ENCODE measurements at regions not wholly inside any gene's neighbourhood (a gene's known extent, or its start where the extent isn't known, plus 50 kb on each side); places are given as distances from the start of the nearest gene placed in this dataset.

DNA sequence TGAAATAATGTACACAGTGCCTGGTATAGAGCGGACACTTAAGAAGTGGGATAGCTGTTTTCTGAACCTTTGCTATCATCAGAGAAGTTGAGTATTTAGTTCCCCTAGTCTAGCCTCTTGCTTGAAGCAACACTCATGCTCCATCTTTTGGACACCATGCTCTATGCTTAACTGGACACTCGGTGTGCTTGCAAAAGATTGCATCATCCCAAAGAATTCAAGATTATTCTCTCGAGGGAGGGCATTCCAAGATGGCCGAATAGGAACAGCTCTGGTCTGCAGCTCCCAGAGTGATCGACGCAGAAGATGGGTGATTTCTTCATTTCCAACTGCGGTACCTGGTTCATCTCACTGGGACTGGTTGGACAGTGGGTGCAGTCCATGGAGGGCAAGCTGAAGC is 143.9 kb upstream of the FSHR start:
- no peak for DNase-seq

DNA sequence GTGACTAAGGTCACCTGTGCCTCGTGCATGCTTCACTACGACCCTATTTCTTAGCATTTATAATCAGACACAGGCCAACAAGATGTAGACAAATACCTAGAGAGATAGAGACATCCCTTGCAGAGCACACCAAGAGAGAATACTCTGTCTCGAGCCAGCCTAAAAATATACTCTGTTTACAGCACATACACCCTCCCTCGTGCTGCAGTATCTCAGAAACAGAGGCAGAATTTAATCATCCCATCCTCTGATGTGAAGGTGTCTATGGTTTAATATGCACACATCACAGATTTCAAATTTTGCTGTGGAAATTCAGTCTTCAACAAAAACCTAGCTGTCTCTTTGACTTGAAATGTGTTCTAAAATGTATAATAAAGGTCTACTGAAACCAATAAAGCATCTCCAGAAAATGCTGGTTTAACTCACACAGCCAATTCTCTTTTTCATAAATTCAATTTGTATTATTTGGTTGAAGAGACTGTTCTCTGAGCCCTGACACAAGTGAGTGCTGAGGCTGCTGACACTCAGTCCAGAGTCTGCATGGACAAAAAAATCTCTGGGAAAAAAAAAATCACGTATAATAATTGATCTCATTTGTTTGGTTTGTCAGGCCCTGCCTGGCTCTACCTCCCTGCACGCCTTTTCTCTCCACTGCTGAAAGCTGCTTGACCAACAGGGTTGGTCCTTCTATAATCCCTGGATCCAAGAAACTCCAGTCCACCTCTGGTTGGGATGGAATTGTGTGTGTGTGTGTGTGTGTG is 142.0 kb upstream of the FSHR start:
- DNase-seq, result no peak

DNA sequence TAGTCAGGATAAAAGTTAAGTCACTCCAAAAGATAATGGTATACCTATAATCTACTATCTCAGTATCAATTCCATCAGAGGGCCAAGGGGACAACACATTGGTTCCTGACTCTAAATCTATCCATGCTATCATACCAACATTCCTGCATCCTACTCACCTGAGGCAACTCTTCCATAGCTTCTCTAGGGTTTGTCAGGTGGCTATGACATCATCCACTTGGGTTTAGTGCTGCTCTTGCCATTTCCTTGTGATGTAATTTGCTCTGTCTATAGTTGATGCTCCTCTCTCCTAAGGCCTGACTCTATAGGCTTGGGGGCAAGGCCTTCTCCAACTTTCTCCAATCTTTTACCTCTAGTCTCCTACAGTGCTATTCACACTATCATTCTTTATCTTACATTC is 139.9 kb upstream of the FSHR start:
- no peak for DNase-seq

DNA sequence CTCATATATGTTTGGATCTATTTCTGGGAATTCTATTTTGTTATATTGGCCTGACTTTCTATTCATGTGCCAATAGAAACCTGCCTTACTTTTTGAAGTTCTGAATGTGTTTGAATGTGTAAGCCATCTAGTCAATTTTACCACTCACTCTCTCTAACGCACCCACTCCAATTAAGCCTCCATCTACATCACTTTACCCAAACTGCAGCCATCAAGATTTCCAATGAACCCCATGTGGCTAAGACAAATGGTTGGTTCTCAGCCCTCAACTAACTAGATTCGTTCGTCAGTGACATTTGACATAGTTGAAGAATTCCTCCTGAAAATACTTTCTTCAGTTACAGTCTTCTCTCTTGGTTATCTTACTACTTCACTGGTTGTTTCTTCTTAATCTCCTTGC is 137.3 kb upstream of the FSHR start:
- no peak for DNase-seq

DNA sequence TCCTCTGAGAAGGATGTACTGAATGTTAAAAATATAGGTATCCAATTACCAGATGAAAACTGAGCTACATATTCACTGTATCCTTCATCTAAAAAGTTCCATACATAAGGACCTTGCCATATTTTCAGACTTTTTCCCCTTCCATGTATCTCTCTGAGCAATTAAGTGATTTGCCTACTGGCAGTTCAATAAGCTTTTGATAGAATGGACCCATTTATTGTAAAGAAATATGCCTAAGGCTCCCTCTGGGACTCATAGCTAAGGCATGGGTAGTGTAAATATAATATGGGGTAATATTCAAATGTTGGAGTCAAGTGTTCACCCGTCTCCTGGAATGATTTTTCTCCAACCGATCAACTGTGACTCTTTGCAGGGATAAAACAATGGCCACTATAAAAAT is 135.4 kb upstream of the FSHR start:
- DNase-seq, result no peak

DNA sequence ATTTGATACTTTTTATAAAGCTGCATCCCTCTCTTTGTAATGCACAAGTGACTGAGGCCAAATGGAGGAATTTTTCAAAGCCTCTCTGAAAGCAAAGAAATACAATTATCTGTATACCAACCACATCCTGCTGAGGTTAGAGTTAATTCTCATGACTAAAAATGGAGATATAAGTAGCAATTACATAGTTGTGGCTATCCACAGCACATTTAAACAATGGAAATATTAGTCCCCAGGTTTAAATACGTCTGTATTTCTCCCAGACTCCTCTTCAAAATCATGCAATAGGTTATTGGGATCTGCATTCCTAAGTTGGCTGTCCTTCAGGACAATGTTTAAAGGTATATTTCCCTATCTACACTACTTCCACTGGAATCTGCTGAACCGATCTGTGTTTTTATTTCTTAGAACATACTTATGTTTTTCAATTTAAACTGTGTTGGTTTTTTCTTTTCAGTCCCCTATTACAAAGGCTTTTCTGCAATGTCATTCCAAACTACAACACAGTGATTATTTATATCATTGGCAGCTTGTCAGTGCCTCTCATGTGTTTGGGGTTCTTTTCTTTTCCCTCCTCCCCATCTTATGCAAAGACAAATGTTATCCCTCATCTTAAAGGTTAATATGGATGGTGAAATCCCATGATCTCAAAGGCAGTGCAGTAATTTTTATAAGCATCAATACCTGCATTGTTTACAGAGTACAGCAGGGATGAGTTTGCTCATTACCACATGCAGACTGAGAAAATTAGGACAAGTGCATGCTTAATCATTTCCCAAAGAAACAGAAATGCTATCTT is 134.8 kb upstream of the FSHR start:
- no peak for DNase-seq

DNA sequence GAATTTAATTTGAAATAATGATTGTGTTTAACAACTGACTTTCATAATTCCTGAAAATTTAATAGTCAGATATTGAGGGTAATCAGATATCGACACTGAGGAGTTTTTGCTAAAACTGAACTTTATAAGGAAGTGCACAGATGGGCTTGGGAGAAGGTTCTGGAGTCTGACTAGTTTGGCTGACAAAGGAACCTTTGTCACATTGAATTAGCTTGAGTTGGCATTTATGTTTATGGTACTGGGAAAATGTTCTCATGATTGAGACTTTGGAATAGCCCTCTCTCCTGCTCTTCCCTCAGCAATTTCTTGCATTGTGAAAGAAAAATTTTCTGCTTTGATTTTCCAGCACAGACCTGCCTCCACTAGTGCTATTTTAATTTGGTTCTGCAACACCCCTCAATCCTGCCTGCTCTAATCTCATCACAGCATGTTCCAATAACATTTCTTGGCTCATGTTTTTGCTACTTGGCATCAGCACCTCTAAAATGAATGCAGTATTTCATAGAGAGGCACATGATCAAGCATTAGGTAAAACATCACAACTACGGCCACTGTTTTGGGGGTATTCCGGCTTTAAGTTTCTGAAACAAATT is 133.9 kb upstream of the FSHR start:
- DNase-seq, result no peak

DNA sequence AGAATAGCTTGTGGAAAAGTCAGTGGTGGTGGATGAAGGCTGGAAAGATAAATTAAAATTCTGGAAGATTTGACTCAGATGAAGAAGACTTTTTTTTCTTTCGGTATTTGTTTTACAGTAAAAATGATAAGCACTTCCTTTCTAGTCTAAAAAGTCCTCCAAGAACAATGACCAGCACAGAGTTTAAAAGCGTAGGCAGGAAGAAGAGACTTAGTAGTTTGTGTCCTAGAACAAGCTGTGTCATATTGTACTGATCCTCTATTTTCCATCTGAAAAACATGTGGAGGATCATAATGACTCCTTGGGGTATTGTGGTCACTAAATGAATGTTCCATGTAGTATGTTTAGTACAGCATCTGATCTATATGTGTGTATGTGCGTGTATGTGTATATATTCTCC is 132.4 kb upstream of the FSHR start:
- DNase-seq, result no peak

DNA sequence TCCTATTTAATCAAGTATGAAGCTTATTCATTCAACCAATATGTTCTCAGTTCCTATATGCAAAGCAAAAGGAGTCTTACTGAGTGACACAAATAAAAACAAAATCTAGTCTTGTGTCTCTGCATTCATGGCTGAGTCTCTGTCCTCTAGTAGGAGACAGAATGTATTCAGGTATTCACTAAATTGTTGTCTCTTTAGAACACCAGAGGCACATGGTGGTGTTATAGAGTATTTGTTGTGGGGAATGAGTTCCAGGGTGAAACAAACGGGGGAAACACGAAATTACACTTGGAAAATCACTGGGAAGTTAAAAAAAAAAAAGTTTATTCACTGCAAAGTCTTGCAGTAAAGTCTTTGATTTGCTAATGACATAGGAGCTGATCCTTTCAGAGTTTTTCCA is 131.7 kb upstream of the FSHR start:
- DNase-seq, result no peak

DNA sequence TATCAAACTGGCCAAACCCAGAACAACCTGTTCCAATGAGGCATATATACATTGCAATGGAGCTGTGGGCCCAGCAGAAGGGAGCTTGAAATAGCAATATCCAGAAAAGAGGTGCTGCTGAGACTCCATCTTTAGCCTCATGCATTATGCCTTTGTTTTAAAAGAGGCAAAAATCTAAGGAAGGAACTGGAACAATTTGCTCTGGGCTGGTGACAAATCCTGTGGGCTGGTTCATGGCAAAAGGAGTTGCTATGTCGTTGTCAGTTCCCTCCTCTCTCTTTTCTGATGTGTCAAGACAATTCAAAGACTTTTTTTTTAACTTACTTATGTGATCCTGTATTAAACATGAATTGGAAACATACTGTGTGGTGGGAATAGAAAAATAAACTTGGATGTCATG is 124.2 kb upstream of the FSHR start:
- no peak for DNase-seq

DNA sequence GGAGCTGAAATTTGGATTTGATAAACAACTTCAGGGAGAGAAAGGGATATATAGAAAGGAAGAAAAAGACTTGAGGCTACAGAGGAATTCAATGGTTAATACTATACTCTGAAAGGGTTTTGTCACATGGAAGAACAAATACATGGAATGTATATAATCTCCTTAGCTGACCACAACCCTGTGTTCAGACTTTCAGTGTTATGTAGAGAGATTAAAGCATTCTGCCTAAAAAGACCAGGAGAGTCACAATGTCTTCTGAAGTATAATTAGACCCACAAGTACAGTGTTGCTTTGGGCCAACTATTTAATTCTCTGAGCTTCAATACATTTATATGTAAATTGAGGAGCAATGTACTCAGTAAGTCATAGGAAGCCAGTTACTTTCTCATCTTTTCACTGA is 123.8 kb upstream of the FSHR start:
- no peak for DNase-seq

DNA sequence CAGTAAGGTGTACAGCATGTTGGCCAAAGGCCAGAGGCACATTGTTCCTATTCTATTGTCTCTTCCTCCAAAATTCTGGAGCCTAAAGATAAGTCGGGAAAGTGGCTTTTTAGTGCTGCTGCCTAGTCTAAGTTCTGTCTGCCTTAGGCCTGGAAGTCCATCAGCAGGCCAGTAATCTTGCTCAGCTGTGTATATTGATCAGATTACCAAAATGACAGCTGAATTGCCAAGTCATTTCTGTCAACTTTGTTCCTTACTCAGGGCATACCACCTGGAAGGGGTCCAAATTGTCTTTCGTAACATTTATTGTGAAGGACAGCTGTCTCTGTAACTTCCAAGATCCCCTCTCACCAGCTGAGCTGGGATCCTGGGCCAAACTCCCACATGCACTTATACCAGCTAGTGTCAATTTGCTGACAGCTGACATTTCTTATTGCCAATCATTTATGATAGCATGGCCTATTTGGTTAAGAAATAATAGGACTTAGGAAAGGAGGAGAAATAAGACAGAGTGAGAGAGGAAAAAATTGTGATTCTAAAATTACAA is 116.8 kb upstream of the FSHR start:
- no peak for DNase-seq

DNA sequence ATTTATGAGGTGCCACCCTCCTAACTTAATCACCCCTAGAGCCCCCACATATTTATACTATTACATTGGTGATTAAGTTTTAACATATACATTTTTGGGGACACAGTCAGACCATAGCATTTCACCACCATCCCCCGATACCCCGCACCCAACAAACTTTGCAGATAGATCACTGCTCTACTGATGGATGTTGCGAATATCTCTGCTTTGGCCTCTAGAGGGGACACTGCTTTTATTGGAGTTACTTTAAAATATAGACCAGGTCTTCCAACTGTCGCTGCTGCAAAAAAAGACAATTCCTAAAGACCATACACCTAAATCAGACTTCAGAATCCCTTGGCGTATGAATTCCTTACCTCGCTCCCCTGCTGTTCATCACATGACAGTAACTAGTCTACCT is 115.8 kb upstream of the FSHR start:
- no peak for DNase-seq

DNA sequence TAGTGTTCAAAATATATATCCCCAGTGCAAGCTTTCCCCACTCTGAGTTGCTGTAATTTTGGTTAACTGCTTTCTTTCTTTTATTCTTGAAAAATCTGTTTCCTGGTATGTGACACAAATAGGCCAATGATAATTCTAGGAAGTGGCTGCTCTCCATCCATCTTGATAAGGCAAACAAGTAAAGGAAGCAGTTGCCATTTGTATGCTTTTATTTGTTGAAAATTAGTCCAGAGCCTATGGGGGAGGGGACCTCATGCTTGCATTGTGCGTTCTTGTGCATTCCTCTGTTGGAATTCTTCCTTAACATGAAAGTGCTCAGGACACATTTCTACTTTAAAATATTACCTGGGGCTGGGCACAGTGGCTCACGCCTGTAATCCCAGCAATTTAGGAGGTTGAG is 111.2 kb upstream of the FSHR start:
- DNase-seq, result no peak

DNA sequence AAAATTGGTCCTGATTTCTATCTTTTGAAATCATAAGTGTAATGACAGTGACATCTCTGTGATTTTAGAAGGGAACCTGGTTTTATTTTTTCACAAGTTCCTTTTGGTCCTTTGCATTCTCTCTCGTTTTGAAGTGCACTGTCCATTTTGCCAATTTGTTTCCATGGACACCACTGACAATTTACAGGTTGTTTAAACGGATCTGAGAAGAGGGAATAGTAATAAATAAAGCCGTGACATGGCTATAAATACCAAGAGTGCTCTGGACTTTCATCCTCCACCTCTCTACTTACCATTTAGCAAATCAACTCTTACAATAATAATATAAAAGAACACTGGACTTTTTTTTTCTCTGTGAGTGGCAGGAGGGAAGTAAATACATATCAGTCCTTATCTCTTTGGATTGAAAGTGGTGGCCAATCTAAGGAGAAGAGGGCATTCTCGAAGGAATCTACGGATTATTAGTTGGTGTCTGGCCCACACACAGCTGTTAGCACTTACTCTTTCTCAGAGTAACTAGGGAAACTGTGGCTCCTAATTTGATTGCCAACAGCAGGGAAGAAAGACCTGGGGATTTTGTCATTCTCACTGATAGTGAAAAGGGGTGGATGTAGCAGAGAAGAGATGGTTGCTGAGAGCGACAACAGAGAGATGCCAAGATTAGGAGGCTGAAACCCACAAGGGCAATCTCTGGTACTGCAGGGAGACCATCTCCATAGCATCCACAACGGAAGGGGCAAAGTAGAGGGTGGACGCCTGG is 108.7 kb upstream of the FSHR start:
- no peak for DNase-seq

DNA sequence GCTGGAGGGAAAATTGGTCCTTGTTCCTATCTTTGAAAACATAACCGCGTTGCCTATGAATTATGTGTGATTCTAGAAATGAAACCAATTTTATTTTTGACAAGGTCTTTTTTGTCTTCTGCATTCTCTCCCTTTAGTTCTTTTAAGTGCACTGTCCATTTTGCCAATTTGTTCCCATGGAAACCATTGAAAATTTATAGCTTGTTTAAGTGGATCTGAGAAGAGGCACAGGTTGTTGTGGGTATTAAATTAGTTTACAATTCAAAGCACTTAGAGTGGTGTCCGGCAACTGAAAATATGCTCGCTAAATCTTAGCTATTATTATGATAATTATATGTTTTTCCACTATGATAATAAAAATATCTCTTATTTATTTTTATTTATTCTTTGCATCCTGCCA is 107.5 kb upstream of the FSHR start:
- no peak for DNase-seq

DNA sequence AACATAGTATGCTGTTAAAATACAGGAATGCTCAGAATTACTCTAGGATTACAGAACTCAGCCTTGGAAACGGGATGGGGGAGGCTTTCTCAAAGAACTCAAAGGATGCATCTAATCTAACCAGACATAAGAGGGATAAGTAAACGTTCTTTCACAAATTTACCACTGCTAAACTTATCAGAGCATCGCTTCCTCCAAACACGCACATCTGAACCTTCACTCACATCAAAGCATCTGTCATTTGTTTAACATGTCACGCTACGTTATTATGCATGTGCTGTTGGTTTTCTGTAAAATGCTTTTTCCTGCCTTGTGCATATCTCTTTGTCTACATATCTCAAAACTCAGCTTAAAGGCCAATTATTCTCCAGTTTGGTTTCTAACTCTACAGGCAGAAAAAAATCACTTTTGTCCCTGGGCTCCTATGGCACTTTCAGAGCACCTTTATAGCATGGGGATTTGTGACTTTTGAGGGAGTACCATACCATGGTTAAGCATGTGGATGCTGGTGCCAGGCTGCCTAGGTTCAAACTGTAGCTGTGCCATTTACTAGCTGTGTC is 106.7 kb upstream of the FSHR start:
- no peak for DNase-seq

DNA sequence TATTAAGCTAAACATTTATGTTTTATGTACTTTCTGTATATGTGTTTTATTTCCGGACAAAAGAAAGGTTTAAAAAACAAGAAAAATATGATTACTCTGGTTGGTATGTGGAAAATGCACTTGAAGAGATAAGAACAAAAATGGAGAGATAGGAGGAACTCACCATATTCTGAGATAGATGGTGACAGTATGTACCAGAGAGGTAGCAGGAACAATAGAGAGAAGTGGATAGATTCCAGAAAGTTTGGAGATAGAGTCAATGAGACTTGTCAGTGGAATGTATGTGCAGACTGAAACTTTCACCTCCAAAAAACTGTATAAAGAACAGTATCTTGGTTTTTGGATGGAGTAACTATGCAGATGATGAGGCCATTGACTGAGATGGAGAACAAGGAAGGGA is 105.6 kb upstream of the FSHR start:
- no peak for DNase-seq

DNA sequence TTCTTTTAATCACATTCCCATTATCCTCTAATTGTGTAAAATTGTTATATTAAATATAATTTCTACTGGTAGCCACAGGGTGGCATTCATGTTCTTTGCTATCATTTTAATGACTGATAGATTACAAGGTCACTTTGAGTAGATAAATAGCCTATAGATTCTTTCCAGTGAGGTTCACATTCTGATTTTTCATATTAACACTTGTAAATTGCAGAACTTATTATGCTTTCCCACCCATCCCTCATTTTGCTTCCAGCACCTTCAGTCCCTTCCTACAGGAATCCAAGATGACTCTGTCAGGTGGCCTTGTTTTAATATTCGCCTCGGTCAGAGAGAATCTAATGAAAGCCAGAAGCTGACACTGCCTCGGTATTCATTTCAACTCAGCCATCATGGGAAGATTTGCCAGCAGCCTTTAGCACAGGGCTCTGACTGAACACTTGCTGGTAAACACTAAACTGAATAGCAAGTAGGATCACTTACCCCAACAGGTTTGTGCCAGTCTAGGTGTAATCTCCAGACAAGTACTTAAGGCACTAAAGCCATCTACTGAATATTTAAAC is 101.2 kb upstream of the FSHR start:
- DNase-seq, result no peak

DNA sequence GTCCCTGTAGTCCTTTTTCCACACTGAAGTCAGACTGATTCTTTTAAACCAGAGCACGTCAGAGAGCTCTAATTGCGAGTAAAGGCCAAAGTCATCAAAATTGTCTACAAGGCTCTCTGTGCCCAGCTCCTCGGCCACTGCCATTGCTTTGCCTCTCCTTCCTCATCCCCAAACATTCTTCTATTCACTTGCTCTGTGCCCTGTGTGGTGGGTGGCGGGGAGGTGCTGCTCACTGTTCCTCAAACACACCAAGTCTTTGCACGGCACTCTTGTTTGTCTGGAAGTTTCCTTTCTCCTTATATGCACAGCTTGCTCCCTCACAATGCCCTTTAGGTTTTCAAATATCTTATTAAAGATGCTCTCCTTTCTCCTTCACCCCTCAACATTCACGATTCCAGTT is 100.1 kb upstream of the FSHR start:
- DNase-seq, result no peak

DNA sequence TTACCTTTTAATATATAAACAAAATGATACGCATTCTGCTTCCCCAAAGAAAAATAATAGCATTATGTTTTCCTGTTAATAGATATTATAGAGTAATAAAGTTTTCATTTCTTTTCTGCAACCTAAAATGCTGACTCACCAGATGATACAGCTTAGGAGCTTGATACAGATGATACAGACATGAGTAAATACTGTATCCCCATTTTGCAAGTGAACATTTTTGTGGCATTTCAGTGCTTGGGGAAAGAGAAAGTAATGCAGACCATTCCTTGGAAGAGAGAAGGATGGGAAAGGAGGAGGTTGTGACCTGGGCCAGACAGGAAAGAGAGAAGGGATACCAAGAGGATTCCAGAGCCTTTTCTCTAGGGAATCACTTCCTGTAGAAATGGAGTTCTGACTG is 97.5 kb upstream of the FSHR start:
- DNase-seq, result no peak

DNA sequence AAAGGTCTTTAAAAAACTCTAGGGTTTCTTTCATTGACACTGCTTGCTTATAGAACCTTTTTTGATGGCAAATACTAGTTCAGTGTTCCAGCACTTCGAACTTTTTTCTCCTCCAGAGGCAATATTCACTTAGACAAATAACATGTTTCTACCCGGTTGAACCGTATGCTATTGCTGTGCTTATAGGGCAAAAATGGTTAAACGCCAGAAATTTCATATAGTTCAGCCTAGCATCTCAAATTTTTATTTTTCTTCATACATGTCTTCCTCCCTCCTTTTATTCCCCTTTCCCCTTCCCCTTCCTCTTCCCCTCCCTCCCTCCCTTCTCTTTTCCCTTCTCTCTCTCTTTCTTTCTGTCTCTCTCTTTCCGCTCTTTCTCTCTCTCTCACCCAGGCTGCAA is 96.9 kb upstream of the FSHR start:
- DNase-seq, result no peak

DNA sequence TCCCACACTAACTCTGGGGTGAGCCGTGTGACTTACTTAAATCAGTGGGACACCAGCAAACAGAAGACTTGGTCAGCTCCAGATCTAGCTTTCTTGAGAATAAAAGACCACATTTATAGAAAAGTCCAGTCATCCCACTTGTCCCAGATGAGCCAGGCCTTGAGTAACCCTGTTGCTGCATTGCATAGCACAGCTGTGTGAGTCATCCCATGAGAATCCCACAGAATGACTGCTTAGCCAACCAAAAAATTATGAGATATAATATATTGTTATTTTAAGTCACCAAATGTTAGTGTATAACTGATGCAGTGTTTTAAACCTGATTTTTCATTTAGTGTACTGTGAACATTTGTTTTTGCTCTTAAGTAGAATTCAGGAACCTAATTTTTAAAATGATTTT is 94.2 kb upstream of the FSHR start:
- DNase-seq, result no peak
